GM23338 (cell line): ENCODE measurements at regions not wholly inside any gene's neighbourhood (a gene's known extent, or its start where the extent isn't known, plus 50 kb on each side); places are given as distances from the start of the nearest gene placed in this dataset.

Experiments
- ATAC-seq: fragments of 200-7000 bp; cut with Tn5 transposase; 3 replicates; pipeline ENCODE4 v1.9.1; 2020
- DNase-seq: peaks from one replicate; pipeline ENCODE4 v3.0.0-alpha.2; 2015; ENCODE audit warnings: low spot score
- H2AFZ ChIP-seq: fragments of 200-600 bp; sonication (generic); 2 replicates; pipeline ENCODE4 v1.8.0; 2016; ENCODE audit warnings: antibody characterized with exemption, mild to moderate bottlenecking, moderate library complexity
- H3F3A ChIP-seq: fragments of 200-600 bp; sonication (generic); replicated peaks from 2 replicates; pipeline ENCODE4 v1.8.0; 2017; ENCODE audit warnings: antibody characterized with exemption, mixed run types, low read depth
- H3K27ac ChIP-seq: fragments of 200-600 bp; sonication (generic); 2 replicates; pipeline ENCODE4 v1.6.1; 2016; ENCODE audit warnings: low read depth
- H3K27me3 ChIP-seq: fragments of 200-600 bp; sonication (generic); 2 replicates; pipeline ENCODE4 v1.8.0; 2016; ENCODE audit warnings: mild to moderate bottlenecking, mixed run types, moderate library complexity; ENCODE audit not compliant: insufficient read depth
- H3K36me3 ChIP-seq: fragments of 200-600 bp; sonication (generic); 2 replicates; pipeline ENCODE4 v1.8.0; 2016; ENCODE audit warnings: mild to moderate bottlenecking; ENCODE audit not compliant: insufficient read depth
- H3K4me1 ChIP-seq: fragments of 200-600 bp; sonication (generic); 2 replicates; pipeline ENCODE4 v1.8.0; 2016; ENCODE audit warnings: mild to moderate bottlenecking, moderate library complexity; ENCODE audit not compliant: insufficient read depth
- H3K4me2 ChIP-seq: fragments of 200-600 bp; sonication (generic); 2 replicates; pipeline ENCODE4 v1.7.1; 2017; ENCODE audit warnings: mixed run types
- H3K4me3 ChIP-seq: fragments of 200-600 bp; sonication (generic); 2 replicates; pipeline ENCODE4 v1.6.1; 2016; ENCODE audit warnings: mixed run types
- H3K79me2 ChIP-seq: fragments of 200-600 bp; sonication (generic); replicated peaks from 2 replicates; pipeline ENCODE4 v1.8.0; 2017; ENCODE audit warnings: mild to moderate bottlenecking; ENCODE audit not compliant: insufficient read depth
- H3K9me2 ChIP-seq: fragments of 200-600 bp; sonication (generic); 2 replicates; pipeline ENCODE4 v1.8.0; 2017; ENCODE audit not compliant: insufficient read depth
- H4K20me1 ChIP-seq: fragments of 200-600 bp; sonication (generic); replicated peaks from 2 replicates; pipeline ENCODE4 v1.8.0; 2017; ENCODE audit warnings: mild to moderate bottlenecking; ENCODE audit not compliant: insufficient read depth
- H3K27ac Mint-ChIP-seq: 2 replicates; pipeline ENCODE4 v1.8.0; 2020; ENCODE audit warnings: inconsistent platforms, mild to moderate bottlenecking, moderate library complexity, mixed read lengths
- H3K27me3 Mint-ChIP-seq: 3 replicates; pipeline ENCODE4 v1.8.0; 2022; ENCODE audit warnings: low read depth, mild to moderate bottlenecking, moderate library complexity, mixed read lengths, inconsistent platforms; ENCODE audit not compliant: insufficient read depth, poor library complexity
- H3K36me3 Mint-ChIP-seq: 3 replicates; pipeline ENCODE4 v1.8.0; 2021; ENCODE audit warnings: low read depth, mild to moderate bottlenecking, inconsistent platforms, moderate library complexity, mixed read lengths
- H3K4me1 Mint-ChIP-seq: 3 replicates; pipeline ENCODE4 v1.8.0; 2020; ENCODE audit warnings: mild to moderate bottlenecking, inconsistent platforms, mixed read lengths
- H3K4me3 Mint-ChIP-seq: 3 replicates; pipeline ENCODE4 v1.8.0; 2021; ENCODE audit warnings: moderate library complexity, mild to moderate bottlenecking, inconsistent platforms, mixed read lengths
- H3K9me3 Mint-ChIP-seq: 3 replicates; pipeline ENCODE4 v1.8.0; 2020; ENCODE audit warnings: moderate library complexity, mild to moderate bottlenecking, inconsistent platforms, mixed read lengths
- CREB1 ChIP-seq: fragments of 250-450 bp; sonication (Bioruptor Pico); IDR thresholded peaks from 2 replicates; pipeline ENCODE4 v1.5.0; 2020; ENCODE audit warnings: low read depth, mild to moderate bottlenecking, moderate library complexity
- CTCF ChIP-seq, 2 experiments: fragments of 200-600 bp in 1 of 2; sonication (generic) in 1 of 2; conservative IDR thresholded peaks; 2 replicates each; pipeline versions ENCODE4 v1.5.1 to v1.6.1; 2016 to 2017; ENCODE audit warnings: antibody characterized with exemption in 2 of 2, low read depth in 2 of 2, mild to moderate bottlenecking in 2 of 2, moderate library complexity in 1 of 2
- ETS1 ChIP-seq: IDR thresholded peaks from 2 replicates; pipeline ENCODE4 v1.6.1; 2016; ENCODE audit warnings: antibody characterized with exemption
- EZH2phosphoT487 ChIP-seq: fragments of 200-600 bp; sonication (generic); IDR thresholded peaks from one replicate; pipeline ENCODE4 v1.8.1; 2018; ENCODE audit warnings: antibody characterized with exemption; ENCODE audit not compliant: unreplicated experiment
- POLR2AphosphoS5 ChIP-seq: IDR thresholded peaks from 2 replicates; pipeline ENCODE4 v1.6.1; 2016; ENCODE audit warnings: antibody characterized with exemption, low read depth
- STAT1 ChIP-seq: IDR thresholded peaks from one replicate; pipeline ENCODE4 v1.6.1; 2016; ENCODE audit warnings: antibody characterized with exemption; ENCODE audit not compliant: unreplicated experiment
- ZNF331 ChIP-seq: fragments of 250-450 bp; sonication (Bioruptor Pico); IDR thresholded peaks from 2 replicates; pipeline ENCODE4 v1.5.0; 2020; ENCODE audit warnings: low read depth, mild to moderate bottlenecking, moderate library complexity
- ZNF462 ChIP-seq: fragments of 250-450 bp; sonication (Bioruptor Pico); IDR thresholded peaks from 2 replicates; pipeline ENCODE4 v1.5.0; 2020; ENCODE audit warnings: mild to moderate bottlenecking, moderate library complexity

GRCh38 chr1:55334797-55335196 is 119.6 kb upstream of the USP24 start (continued):
- no peak for TF ChIP-seq ZNF462 (CRISPR knock-in tag)
- no peak for TF ChIP-seq STAT1
- TF ChIP-seq ETS1 = no peak
- TF ChIP-seq POLR2AphosphoS5 = no peak
- TF ChIP-seq EZH2phosphoT487 = no peak
- no peak for TF ChIP-seq CTCF (conservative IDR thresholded peaks at IDR 0.05; ENCODE audit: low read depth in 2 of 2)

- Histone ChIP-seq H3K9me2 (no peaks in the 10 kb centered on the region), H3K36me3 (no peaks in the 10 kb centered on the region), H3K4me3 (no peak overlapping the region), H3F3A (no peaks in the 10 kb centered on the region), H4K20me1 (no peaks in the 10 kb centered on the region), H2AFZ (no peak overlapping the region), H3K27me3 (no peaks in the 10 kb centered on the region), H3K4me1 (0 out of 2 replicates have a peak, but pooled peaks cover 2% of the 10 kb centered on the region), H3K27ac (no peak overlapping the region), H3K79me2 (no peaks in the 10 kb centered on the region), H3K4me2 (no peak overlapping the region)
- Mint-ChIP-seq H3K9me3 (no peaks in the 10 kb centered on the region), H3K36me3 (no peaks in the 10 kb centered on the region), H3K4me3 (no peak overlapping the region), H3K27ac (no peak overlapping the region), H3K4me1 (peaks cover 8% of the 10 kb centered on the region), H3K27me3 (peaks cover 10% of the 10 kb centered on the region)
- DNase-seq (no peak), ATAC-seq (no peak)
- TF ChIP-seq ZNF331 (CRISPR knock-in tag) (no peak), CREB1 (CRISPR knock-in tag) (no peak), POLR2AphosphoS5 (no peak), STAT1 (no peak)
These were observed 119.0 kb upstream of the USP24 start for GRCh38 chr1:55334160-55334559.
